GM23338 (cell line): ENCODE measurements at regions not wholly inside any gene's neighbourhood (a gene's known extent, or its start where the extent isn't known, plus 50 kb on each side); places are given as distances from the start of the nearest gene placed in this dataset.
A peak's percentile ranks its signal among the peaks of the same experiment; 100 is the strongest.

Experiments used
- ATAC-seq: fragments of 200-7000 bp; cut with Tn5 transposase; 3 replicates; pipeline ENCODE4 v1.9.1; 2020
- DNase-seq: peaks from one replicate; pipeline ENCODE4 v3.0.0-alpha.2; 2015; ENCODE audit warnings: low spot score
- H2AFZ ChIP-seq: fragments of 200-600 bp; sonication (generic); 2 replicates; pipeline ENCODE4 v1.8.0; 2016; ENCODE audit warnings: antibody characterized with exemption, mild to moderate bottlenecking, moderate library complexity
- H3F3A ChIP-seq: fragments of 200-600 bp; sonication (generic); replicated peaks from 2 replicates; pipeline ENCODE4 v1.8.0; 2017; ENCODE audit warnings: antibody characterized with exemption, mixed run types, low read depth
- H3K27ac ChIP-seq: fragments of 200-600 bp; sonication (generic); 2 replicates; pipeline ENCODE4 v1.6.1; 2016; ENCODE audit warnings: low read depth
- H3K27me3 ChIP-seq: fragments of 200-600 bp; sonication (generic); 2 replicates; pipeline ENCODE4 v1.8.0; 2016; ENCODE audit warnings: mild to moderate bottlenecking, mixed run types, moderate library complexity; ENCODE audit not compliant: insufficient read depth
- H3K36me3 ChIP-seq: fragments of 200-600 bp; sonication (generic); 2 replicates; pipeline ENCODE4 v1.8.0; 2016; ENCODE audit warnings: mild to moderate bottlenecking; ENCODE audit not compliant: insufficient read depth
- H3K4me1 ChIP-seq: fragments of 200-600 bp; sonication (generic); 2 replicates; pipeline ENCODE4 v1.8.0; 2016; ENCODE audit warnings: mild to moderate bottlenecking, moderate library complexity; ENCODE audit not compliant: insufficient read depth
- H3K4me2 ChIP-seq: fragments of 200-600 bp; sonication (generic); 2 replicates; pipeline ENCODE4 v1.7.1; 2017; ENCODE audit warnings: mixed run types
- H3K4me3 ChIP-seq: fragments of 200-600 bp; sonication (generic); 2 replicates; pipeline ENCODE4 v1.6.1; 2016; ENCODE audit warnings: mixed run types
- H3K79me2 ChIP-seq: fragments of 200-600 bp; sonication (generic); replicated peaks from 2 replicates; pipeline ENCODE4 v1.8.0; 2017; ENCODE audit warnings: mild to moderate bottlenecking; ENCODE audit not compliant: insufficient read depth
- H3K9me2 ChIP-seq: fragments of 200-600 bp; sonication (generic); 2 replicates; pipeline ENCODE4 v1.8.0; 2017; ENCODE audit not compliant: insufficient read depth
- H4K20me1 ChIP-seq: fragments of 200-600 bp; sonication (generic); replicated peaks from 2 replicates; pipeline ENCODE4 v1.8.0; 2017; ENCODE audit warnings: mild to moderate bottlenecking; ENCODE audit not compliant: insufficient read depth
- H3K27ac Mint-ChIP-seq: 2 replicates; pipeline ENCODE4 v1.8.0; 2020; ENCODE audit warnings: inconsistent platforms, mild to moderate bottlenecking, moderate library complexity, mixed read lengths
- H3K27me3 Mint-ChIP-seq: 3 replicates; pipeline ENCODE4 v1.8.0; 2022; ENCODE audit warnings: low read depth, mild to moderate bottlenecking, moderate library complexity, mixed read lengths, inconsistent platforms; ENCODE audit not compliant: insufficient read depth, poor library complexity
- H3K36me3 Mint-ChIP-seq: 3 replicates; pipeline ENCODE4 v1.8.0; 2021; ENCODE audit warnings: low read depth, mild to moderate bottlenecking, inconsistent platforms, moderate library complexity, mixed read lengths
- H3K4me1 Mint-ChIP-seq: 3 replicates; pipeline ENCODE4 v1.8.0; 2020; ENCODE audit warnings: mild to moderate bottlenecking, inconsistent platforms, mixed read lengths
- H3K4me3 Mint-ChIP-seq: 3 replicates; pipeline ENCODE4 v1.8.0; 2021; ENCODE audit warnings: moderate library complexity, mild to moderate bottlenecking, inconsistent platforms, mixed read lengths
- H3K9me3 Mint-ChIP-seq: 3 replicates; pipeline ENCODE4 v1.8.0; 2020; ENCODE audit warnings: moderate library complexity, mild to moderate bottlenecking, inconsistent platforms, mixed read lengths
- CREB1 ChIP-seq: fragments of 250-450 bp; sonication (Bioruptor Pico); IDR thresholded peaks from 2 replicates; pipeline ENCODE4 v1.5.0; 2020; ENCODE audit warnings: low read depth, mild to moderate bottlenecking, moderate library complexity
- CTCF ChIP-seq, 2 experiments: fragments of 200-600 bp in 1 of 2; sonication (generic) in 1 of 2; conservative IDR thresholded peaks; 2 replicates each; pipeline versions ENCODE4 v1.5.1 to v1.6.1; 2016 to 2017; ENCODE audit warnings: antibody characterized with exemption in 2 of 2, low read depth in 2 of 2, mild to moderate bottlenecking in 2 of 2, moderate library complexity in 1 of 2
- ETS1 ChIP-seq: IDR thresholded peaks from 2 replicates; pipeline ENCODE4 v1.6.1; 2016; ENCODE audit warnings: antibody characterized with exemption
- EZH2 ChIP-seq: fragments of 200-600 bp; sonication (generic); IDR thresholded peaks from one replicate; pipeline ENCODE4 v1.8.0; 2017; ENCODE audit warnings: antibody characterized with exemption, mild to moderate bottlenecking, low read depth; ENCODE audit not compliant: unreplicated experiment
- EZH2phosphoT487 ChIP-seq: fragments of 200-600 bp; sonication (generic); IDR thresholded peaks from one replicate; pipeline ENCODE4 v1.8.1; 2018; ENCODE audit warnings: antibody characterized with exemption; ENCODE audit not compliant: unreplicated experiment
- JUNB ChIP-seq: IDR thresholded peaks from one replicate; pipeline ENCODE4 v1.6.1; 2016; ENCODE audit warnings: antibody characterized with exemption; ENCODE audit not compliant: unreplicated experiment
- NANOG ChIP-seq: IDR thresholded peaks from 2 replicates; pipeline ENCODE4 v1.6.1; 2016; ENCODE audit warnings: antibody characterized with exemption, borderline replicate concordance
- POLR2AphosphoS5 ChIP-seq: IDR thresholded peaks from 2 replicates; pipeline ENCODE4 v1.6.1; 2016; ENCODE audit warnings: antibody characterized with exemption, low read depth
- REST ChIP-seq: IDR thresholded peaks from one replicate; pipeline ENCODE4 v1.6.1; 2018; ENCODE audit warnings: antibody characterized with exemption; ENCODE audit not compliant: unreplicated experiment
- STAT1 ChIP-seq: IDR thresholded peaks from one replicate; pipeline ENCODE4 v1.6.1; 2016; ENCODE audit warnings: antibody characterized with exemption; ENCODE audit not compliant: unreplicated experiment
- ZNF114 ChIP-seq: fragments of 250-450 bp; sonication (Bioruptor Pico); IDR thresholded peaks from 2 replicates; pipeline ENCODE4 v1.5.0; 2020; ENCODE audit warnings: mild to moderate bottlenecking, moderate library complexity
- ZNF331 ChIP-seq: fragments of 250-450 bp; sonication (Bioruptor Pico); IDR thresholded peaks from 2 replicates; pipeline ENCODE4 v1.5.0; 2020; ENCODE audit warnings: low read depth, mild to moderate bottlenecking, moderate library complexity

GRCh38 chr2:5236249-5236648 lies 455.9 kb upstream of the SOX11 start:
- H3K4me1 ChIP-seq, result no peaks in the 10 kb centered on the region
- H3F3A ChIP-seq, result no peaks in the 10 kb centered on the region
- H3K36me3 ChIP-seq, result no peaks in the 10 kb centered on the region
- TF ChIP-seq CREB1 (CRISPR knock-in tag) (no peak), CTCF (conservative IDR thresholded peaks at IDR 0.05; ENCODE audit: low read depth in 2 of 2) (peak; percentile 55 to 60)
- peaks cover 60% of the 10 kb centered on the region for H3K9me3 Mint-ChIP-seq
- DNase-seq, result peak; percentile 32
- H2AFZ ChIP-seq, result no peak overlapping the region
- no peaks in the 10 kb centered on the region for H3K36me3 Mint-ChIP-seq
- no peak overlapping the region for H3K4me3 ChIP-seq
- H3K27ac ChIP-seq, result no peak overlapping the region
- no peak overlapping the region for H3K4me2 ChIP-seq
- H3K27me3 ChIP-seq, result no peaks in the 10 kb centered on the region
- no peak overlapping the region for H3K4me3 Mint-ChIP-seq
- H4K20me1 ChIP-seq, result no peaks in the 10 kb centered on the region
- no peaks in the 10 kb centered on the region for H3K9me2 ChIP-seq
- peak; percentile 60 for ATAC-seq
- H3K4me1 Mint-ChIP-seq, result no peaks in the 10 kb centered on the region
- peaks cover 2% of the 10 kb centered on the region for H3K27me3 Mint-ChIP-seq
- no peak overlapping the region for H3K27ac Mint-ChIP-seq
- H3K79me2 ChIP-seq, result no peaks in the 10 kb centered on the region

- no peak overlapping the region for H2AFZ ChIP-seq
- Mint-ChIP-seq H3K4me3 (no peak overlapping the region), H3K9me3 (peaks cover 59% of the 10 kb centered on the region), H3K4me1 (no peaks in the 10 kb centered on the region), H3K27me3 (peaks cover 2% of the 10 kb centered on the region), H3K27ac (no peak overlapping the region), H3K36me3 (no peaks in the 10 kb centered on the region)
- no peaks in the 10 kb centered on the region for H3F3A ChIP-seq
- no peak overlapping the region for H3K27ac ChIP-seq
- no peaks in the 10 kb centered on the region for H3K36me3 ChIP-seq
- H3K4me1 ChIP-seq, result no peaks in the 10 kb centered on the region
- no peak overlapping the region for H3K4me3 ChIP-seq
- H4K20me1 ChIP-seq, result no peaks in the 10 kb centered on the region
- H3K27me3 ChIP-seq, result no peaks in the 10 kb centered on the region
- DNase-seq (no peak), ATAC-seq (no peak)
- no peaks in the 10 kb centered on the region for H3K9me2 ChIP-seq
- H3K4me2 ChIP-seq, result no peak overlapping the region
- H3K79me2 ChIP-seq, result no peaks in the 10 kb centered on the region
- TF ChIP-seq POLR2AphosphoS5 (no peak), REST (no peak), JUNB (no peak), EZH2 (no peak), CREB1 (CRISPR knock-in tag) (no peak), ETS1 (no peak), CTCF (conservative IDR thresholded peaks at IDR 0.05; ENCODE audit: low read depth in 2 of 2) (no peak), STAT1 (no peak), ZNF114 (CRISPR knock-in tag) (no peak), EZH2phosphoT487 (no peak), NANOG (no peak), ZNF331 (CRISPR knock-in tag) (no peak)
Observed at GRCh38 chr2:5242751-5243150, 449.4 kb upstream of the SOX11 start.
